ENCODE measurements at regions not wholly inside any gene's neighbourhood (a gene's known extent, or its start where the extent isn't known, plus 50 kb on each side); places are given as distances from the start of the nearest gene placed in this dataset.
A peak's percentile ranks its signal among the peaks of the same experiment; 100 is the strongest.

DNA sequence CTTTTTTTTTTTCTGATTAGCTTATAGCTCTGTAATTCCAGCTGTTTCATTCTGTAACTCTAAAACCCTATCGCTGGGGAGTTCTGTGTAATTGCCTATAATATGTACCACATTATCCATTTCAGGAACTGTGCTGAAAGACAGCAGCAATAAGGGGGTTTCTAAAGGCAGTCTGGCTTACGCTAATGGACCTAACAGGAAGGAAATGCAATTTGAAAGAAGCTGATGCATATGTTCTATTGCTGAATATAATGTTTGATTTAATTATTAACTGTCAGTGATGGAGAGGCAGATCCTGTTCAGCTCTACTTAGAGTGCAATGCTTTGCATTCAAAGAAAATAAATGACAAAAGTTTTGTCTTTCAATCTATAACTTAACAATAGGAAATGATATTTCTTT, 209.4 kb upstream of the SNX7 start:
- Histone ChIP-seq H3K4me3 (ENCODE audit: low read length) (peak overlapping the region; percentile 2), H3K9me3 (ENCODE audit: low read length) (no peaks in the 10 kb centered on the region), H3K4me2 (ENCODE audit: low read length) (peak overlapping the region; percentile 15), H3K27ac (ENCODE audit: low read length) (no peak overlapping the region), H3K27me3 (ENCODE audit: insufficient read depth, low read depth, low read length) (no peaks in the 10 kb centered on the region), H3K36me3 (ENCODE audit: insufficient read depth, low read length) (no peaks in the 10 kb centered on the region), H3K9ac (ENCODE audit: low read length) (no peak overlapping the region), H3F3A (ENCODE audit: insufficient read depth, low read length, poor library complexity, severe bottlenecking) (peaks cover 5% of the 10 kb centered on the region), H3K79me2 (replicated peaks; ENCODE audit: insufficient read depth, low read length) (no peaks in the 10 kb centered on the region), H2AFZ (ENCODE audit: low read depth, low read length) (no peak overlapping the region), H4K20me1 (ENCODE audit: insufficient read depth) (no peaks in the 10 kb centered on the region), H3K9me2 (ENCODE audit: insufficient read depth, low read length) (no peaks in the 10 kb centered on the region)
- TF ChIP-seq EP300 (conservative IDR thresholded peaks at IDR 0.05; ENCODE audit: poor library complexity, severe bottlenecking) (peak; percentile 45), POLR2AphosphoS5 (IDR thresholded peaks at IDR 0.05) (peak; percentile 35), REST (IDR thresholded peaks at IDR 0.05; ENCODE audit: borderline replicate concordance) (no peak)

DNA sequence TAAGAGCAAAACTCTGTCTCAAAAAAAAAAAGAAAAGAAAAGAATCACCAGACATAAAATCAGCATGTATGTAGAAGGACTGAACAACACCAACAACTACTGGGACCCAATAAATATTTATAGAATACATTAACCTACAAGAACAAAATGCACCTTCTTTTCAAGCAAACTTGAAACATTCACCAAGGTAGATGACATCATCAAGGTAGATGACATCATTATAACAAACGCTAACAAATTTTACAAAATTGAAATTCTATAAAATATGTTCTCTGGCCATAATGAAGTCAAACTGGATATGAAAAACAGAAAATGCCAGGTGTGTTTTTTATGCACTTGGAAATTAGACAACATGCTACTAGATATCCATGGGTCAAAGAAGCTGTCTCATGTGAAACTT, 220.2 kb upstream of the SNX7 start:
- no peaks in the 10 kb centered on the region for H3K9me3 ChIP-seq (ENCODE audit: low read length)

More for the DNA sequence above, 220.2 kb upstream of the SNX7 start:
- no peak overlapping the region for H2AFZ ChIP-seq (ENCODE audit: low read depth, low read length)
- no peak overlapping the region for H3K9ac ChIP-seq (ENCODE audit: low read length)
- H3K4me3 ChIP-seq (ENCODE audit: low read length) = no peak overlapping the region
- no peaks in the 10 kb centered on the region for H3K9me2 ChIP-seq (ENCODE audit: insufficient read depth, low read length)
- H3K79me2 ChIP-seq (replicated peaks; ENCODE audit: insufficient read depth, low read length) = no peaks in the 10 kb centered on the region
- H3F3A ChIP-seq (ENCODE audit: insufficient read depth, low read length, poor library complexity, severe bottlenecking) = no peaks in the 10 kb centered on the region
- H3K36me3 ChIP-seq (ENCODE audit: insufficient read depth, low read length) = no peaks in the 10 kb centered on the region
- no peak for TF ChIP-seq REST (IDR thresholded peaks at IDR 0.05; ENCODE audit: borderline replicate concordance)
- TF ChIP-seq RAD21 (conservative IDR thresholded peaks at IDR 0.05) = no peak
- TF ChIP-seq TAF1 (IDR thresholded peaks at IDR 0.05; ENCODE audit: low read depth) = no peak
- no peak for TF ChIP-seq EZH2 (IDR thresholded peaks at IDR 0.05; ENCODE audit: borderline replicate concordance, insufficient read depth, low read length, poor library complexity, severe bottlenecking)
- no peak for TF ChIP-seq MXI1 (conservative IDR thresholded peaks at IDR 0.05; ENCODE audit: poor library complexity, severe bottlenecking)
- TF ChIP-seq, protein P1, sequence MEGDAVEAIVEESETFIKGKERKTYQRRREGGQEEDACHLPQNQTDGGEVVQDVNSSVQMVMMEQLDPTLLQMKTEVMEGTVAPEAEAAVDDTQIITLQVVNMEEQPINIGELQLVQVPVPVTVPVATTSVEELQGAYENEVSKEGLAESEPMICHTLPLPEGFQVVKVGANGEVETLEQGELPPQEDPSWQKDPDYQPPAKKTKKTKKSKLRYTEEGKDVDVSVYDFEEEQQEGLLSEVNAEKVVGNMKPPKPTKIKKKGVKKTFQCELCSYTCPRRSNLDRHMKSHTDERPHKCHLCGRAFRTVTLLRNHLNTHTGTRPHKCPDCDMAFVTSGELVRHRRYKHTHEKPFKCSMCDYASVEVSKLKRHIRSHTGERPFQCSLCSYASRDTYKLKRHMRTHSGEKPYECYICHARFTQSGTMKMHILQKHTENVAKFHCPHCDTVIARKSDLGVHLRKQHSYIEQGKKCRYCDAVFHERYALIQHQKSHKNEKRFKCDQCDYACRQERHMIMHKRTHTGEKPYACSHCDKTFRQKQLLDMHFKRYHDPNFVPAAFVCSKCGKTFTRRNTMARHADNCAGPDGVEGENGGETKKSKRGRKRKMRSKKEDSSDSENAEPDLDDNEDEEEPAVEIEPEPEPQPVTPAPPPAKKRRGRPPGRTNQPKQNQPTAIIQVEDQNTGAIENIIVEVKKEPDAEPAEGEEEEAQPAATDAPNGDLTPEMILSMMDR (IDR thresholded peaks at IDR 0.05; ENCODE audit: poor library complexity, severe bottlenecking) = no peak
- TF ChIP-seq SMC3 (conservative IDR thresholded peaks at IDR 0.05; ENCODE audit: poor library complexity) = no peak
- no peak for TF ChIP-seq POLR2AphosphoS5 (IDR thresholded peaks at IDR 0.05)
- no peak for TF ChIP-seq EP300 (conservative IDR thresholded peaks at IDR 0.05; ENCODE audit: poor library complexity, severe bottlenecking)
- no peaks in the 10 kb centered on the region for H3K27me3 ChIP-seq (ENCODE audit: insufficient read depth, low read depth, low read length)
- no peak overlapping the region for H3K4me2 ChIP-seq (ENCODE audit: low read length)
- no peaks in the 10 kb centered on the region for H4K20me1 ChIP-seq (ENCODE audit: insufficient read depth)
- no peak overlapping the region for H3K27ac ChIP-seq (ENCODE audit: low read length)
